Gastrocnemius medialis (tissue), 4 donors: ENCODE measurements at regions not wholly inside any gene's neighbourhood (a gene's known extent, or its start where the extent isn't known, plus 50 kb on each side); places are given as distances from the start of the nearest gene placed in this dataset.

Source experiments
- POLR2A ChIP-seq, 2 donors: fragments of 450-650 bp; IDR thresholded peaks; one replicate each; pipeline ENCODE4 v1.6.1; 2017; ENCODE audit warnings: antibody characterized with exemption in 2 of 2, mild to moderate bottlenecking in 2 of 2, moderate library complexity in 2 of 2
- TF ChIP-seq, protein P1 (sequence below), 5 experiments: fragments of 450-650 bp in 3 of 5; fragments of 200-600 bp in 2 of 5; sonication (generic) in 2 of 5; IDR thresholded peaks in 4 of 5; conservative IDR thresholded peaks in 1 of 5; 1 replicate in 4 of 5; 2 replicates in 1 of 5; pipeline ENCODE4 v1.5.1; 2016 to 2019; ENCODE audit warnings: antibody characterized with exemption in 5 of 5, mild to moderate bottlenecking in 3 of 5, moderate library complexity in 3 of 5

DNA sequence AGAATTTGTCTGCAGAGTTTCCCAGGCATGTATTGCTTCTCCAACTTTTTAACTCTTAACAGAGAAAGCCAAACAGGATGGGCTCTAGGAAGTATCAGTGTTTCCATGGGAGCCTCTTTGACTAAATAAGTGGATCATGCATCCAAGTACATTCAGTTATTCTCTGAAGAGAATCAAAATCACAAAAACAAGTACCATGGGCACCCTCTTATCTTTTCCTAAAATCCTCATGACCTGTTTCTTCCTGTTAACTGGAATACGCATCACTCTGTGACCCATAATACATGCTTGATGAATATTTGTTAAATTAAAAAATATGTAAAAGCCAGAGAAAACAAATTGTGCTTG lies 186.9 kb upstream of the MGMT start:
- TF ChIP-seq, protein P1, sequence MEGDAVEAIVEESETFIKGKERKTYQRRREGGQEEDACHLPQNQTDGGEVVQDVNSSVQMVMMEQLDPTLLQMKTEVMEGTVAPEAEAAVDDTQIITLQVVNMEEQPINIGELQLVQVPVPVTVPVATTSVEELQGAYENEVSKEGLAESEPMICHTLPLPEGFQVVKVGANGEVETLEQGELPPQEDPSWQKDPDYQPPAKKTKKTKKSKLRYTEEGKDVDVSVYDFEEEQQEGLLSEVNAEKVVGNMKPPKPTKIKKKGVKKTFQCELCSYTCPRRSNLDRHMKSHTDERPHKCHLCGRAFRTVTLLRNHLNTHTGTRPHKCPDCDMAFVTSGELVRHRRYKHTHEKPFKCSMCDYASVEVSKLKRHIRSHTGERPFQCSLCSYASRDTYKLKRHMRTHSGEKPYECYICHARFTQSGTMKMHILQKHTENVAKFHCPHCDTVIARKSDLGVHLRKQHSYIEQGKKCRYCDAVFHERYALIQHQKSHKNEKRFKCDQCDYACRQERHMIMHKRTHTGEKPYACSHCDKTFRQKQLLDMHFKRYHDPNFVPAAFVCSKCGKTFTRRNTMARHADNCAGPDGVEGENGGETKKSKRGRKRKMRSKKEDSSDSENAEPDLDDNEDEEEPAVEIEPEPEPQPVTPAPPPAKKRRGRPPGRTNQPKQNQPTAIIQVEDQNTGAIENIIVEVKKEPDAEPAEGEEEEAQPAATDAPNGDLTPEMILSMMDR (IDR thresholded peaks at IDR 0.05 in 4 of 5, conservative IDR thresholded peaks at IDR 0.05 in 1 of 5): no peak
- TF ChIP-seq POLR2A (IDR thresholded peaks at IDR 0.05): no peak
